ENCODE measurements at regions not wholly inside any gene's neighbourhood (a gene's known extent, or its start where the extent isn't known, plus 50 kb on each side); places are given as distances from the start of the nearest gene placed in this dataset.
"Not testable (repeated sequence)": the region's sequence is repeated elsewhere in the genome, so short reads cannot be mapped to it uniquely, and the experiment has no call there.

DNA sequence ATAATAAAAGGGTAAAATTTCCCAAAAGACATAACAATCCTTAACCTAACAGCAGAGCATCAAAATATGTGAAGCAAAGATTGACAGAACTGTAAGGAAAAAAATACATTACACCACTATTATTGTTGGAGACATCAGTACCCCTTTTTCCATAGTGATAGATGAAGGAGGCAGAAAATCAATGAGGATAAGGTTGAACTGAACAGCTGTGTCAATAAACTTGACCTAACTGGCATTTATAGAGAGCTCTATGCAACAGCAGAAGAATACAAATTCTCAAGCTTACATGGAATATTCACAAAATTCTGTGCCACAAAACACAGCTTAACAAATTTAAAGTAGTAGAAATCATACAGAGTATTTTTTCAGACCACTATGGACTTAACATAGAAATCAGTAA is 195.0 kb upstream of the ELAC2 start:
- DNase-seq (ENCODE audit: low spot score) = no peak

- no peak for DNase-seq (ENCODE audit: low spot score)
Measured at GRCh38 chr17:13209081-13209480, 191.3 kb upstream of the ELAC2 start.

DNA sequence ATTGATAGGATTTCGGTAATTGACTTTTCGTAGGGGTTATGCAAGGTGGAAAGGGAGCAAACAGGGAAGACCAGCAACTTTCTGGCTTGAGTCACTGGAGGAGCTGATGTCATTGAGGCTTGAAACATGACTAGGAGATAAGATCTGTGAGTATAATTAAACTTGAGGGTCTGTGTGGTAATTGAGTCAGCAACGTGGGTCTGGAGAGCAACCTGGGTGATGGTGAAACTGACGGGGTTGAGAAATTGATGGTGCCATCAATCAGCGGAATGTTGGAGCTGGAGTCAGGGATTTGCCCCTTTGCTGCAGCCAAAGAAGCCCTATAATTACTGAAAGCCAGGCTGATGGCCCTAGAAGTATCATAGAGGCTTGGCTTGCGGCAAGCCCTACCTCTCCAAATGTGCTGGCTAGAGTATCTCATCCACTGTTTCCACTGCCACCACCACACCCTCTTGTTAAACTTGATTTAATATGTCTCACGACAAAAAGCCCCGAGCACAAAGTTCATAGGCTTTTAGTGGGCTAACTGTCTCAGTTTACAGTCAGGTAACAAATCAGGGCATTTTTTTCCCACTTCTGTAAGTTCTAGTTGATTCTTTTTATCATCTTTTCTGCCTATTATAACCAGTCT is 186.9 kb upstream of the ELAC2 start:
- no peak for DNase-seq (ENCODE audit: low spot score)

- no peak for DNase-seq (ENCODE audit: low spot score)
Measured at GRCh38 chr17:13202835-13203234, 185.0 kb upstream of the ELAC2 start.

GRCh38 chr17:13200671-13201070 is 182.8 kb upstream of the ELAC2 start:
- no peak for DNase-seq (ENCODE audit: low spot score)

DNA sequence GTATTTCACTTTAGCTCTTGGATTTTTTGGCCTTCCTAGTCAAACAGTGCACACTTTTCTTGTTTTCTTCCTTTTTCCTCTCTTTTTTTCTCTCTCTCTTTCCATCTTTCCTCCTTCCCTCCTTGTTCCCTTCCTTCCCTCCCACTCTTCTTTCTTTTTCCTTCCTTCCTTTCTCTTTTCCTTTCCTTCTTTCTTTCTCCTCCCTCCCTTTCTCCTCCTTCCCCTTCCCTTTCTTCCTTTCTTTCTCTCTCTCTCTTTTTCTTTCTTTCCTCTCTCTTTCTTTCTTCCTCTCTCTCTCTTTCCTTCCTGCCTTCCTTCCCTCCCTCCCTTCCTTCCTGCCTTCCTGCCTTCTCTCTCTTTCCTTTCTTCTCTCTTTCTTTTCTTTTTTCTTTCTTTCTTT is 181.6 kb upstream of the ELAC2 start:
- DNase-seq (ENCODE audit: low spot score) = no peak

DNA sequence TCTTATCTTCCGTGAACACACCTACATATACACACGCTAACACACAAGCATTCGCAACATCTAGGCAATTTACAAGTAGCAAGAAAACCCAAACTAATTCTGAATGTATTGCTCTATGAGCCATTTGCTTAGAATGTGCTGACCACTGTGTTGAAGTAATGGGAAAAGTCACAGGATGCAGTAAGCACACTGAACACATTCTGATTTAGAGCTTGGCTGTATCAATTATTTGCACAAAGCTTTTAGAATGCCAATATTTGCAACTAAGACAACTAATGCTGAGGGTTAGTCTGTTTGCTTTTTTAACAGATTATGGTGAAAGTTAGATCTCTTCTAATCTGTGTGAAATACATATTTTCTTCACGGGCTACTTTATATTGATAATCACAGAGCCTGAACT is 179.8 kb upstream of the ELAC2 start:
- DNase-seq (ENCODE audit: low spot score) = no peak

- DNase-seq (ENCODE audit: low spot score) = no peak
Measured at GRCh38 chr17:13194887-13195286, 177.1 kb upstream of the ELAC2 start.

DNA sequence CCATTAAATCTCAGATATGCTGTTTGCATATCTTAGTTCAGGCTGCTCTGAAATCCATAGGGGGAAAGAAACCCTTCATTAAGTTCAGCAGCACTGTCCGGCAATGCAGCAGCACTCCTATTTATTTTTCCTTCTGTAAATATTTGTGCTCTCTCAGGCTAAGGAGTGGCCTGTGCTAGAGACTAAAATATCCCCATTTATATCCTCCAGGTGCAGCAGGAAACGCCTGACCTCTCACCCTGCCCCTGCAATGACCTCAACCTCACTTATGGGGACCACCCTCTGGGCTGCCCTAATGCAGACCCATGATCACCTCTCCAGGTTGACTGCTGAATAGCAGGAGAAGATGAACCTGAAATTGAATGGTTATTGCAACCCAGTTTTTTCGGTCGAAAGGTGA is 165.0 kb upstream of the ELAC2 start:
- DNase-seq (ENCODE audit: low spot score) = no peak

DNA sequence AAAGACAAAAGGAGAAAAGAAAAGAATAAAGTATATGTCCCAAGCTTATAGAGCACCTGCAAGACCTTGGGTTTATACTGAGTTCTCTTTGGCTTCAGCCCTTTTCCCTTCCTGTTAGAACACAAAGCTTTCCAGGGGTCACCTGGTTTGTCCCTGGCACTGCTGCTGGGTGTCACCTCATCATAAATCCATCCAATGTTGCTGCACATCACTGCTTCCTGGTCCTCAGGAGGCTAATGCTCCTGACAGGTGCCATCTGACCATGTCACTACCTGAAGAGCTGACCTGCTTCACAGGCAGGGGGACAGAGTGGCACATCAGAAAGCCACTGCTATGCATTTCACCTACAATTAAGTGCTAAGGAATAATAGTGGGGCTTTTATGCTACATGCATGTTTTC is 164.6 kb upstream of the ELAC2 start:
- DNase-seq (ENCODE audit: low spot score) = no peak

GRCh38 chr17:13181683-13182082 is 163.9 kb upstream of the ELAC2 start:
- no peak for DNase-seq (ENCODE audit: low spot score)

DNA sequence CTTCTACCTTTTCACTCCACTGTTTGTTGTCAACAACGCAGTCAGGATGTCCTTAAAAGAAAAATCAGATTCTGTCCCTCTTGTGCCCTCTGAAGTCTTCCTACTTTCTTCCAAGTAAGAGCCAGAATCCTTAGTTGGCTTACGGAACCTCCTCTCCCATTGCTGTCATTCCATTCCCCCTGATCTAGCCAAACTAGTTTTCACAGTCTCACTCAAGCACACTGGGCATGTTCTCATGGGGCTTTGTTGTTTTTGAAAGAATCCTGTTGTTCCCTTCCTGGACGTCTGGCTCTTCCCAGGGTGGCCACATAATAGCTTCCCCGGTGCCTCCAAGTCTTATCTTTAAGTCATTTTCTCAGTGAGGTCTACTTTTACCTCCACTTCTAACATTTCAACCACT is 158.6 kb upstream of the ELAC2 start:
- DNase-seq (ENCODE audit: low spot score) = no peak

DNA sequence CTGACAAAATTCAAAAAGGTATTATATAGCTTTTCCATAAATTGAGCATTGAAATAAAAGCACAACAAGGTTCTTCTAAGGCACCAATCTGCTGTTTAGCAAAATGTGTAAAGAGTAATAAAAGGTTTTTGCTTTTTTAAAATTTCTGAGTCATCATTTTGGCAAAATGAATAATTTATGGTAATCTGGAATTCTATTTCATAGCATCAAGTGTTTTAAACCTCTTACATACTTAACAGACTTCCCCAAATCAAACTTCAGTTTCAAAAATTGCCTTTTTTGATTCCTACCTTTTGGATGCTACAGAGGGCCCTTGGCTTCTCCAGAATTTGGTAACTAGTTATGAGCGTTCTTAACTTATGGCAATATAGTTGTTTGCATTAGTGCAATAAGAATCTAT is 154.0 kb upstream of the ELAC2 start:
- no peak for DNase-seq (ENCODE audit: low spot score)

DNA sequence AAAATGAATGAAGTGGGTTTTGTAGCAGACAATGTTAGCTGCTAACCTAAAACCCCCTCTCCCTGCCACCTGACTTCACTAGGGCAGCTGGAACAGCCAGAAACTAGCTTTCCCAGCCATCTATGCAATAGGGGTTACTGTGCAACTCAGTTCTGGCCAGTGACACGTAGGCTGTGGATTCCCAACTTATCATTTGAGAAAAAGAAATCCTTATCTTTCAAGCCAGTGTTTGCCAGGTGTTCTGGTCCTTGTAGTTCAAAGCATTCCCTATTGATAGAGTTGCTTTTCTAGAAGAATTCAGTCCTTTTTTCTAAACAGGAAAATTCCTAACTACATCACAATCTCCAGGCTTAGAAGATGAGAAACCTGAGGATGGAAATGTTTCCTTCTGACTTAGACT is 144.5 kb upstream of the ELAC2 start:
- no peak for DNase-seq (ENCODE audit: low spot score)

- no peak for DNase-seq (ENCODE audit: low spot score)
Measured at GRCh38 chr17:13160790-13161189, 143.0 kb upstream of the ELAC2 start.

DNA sequence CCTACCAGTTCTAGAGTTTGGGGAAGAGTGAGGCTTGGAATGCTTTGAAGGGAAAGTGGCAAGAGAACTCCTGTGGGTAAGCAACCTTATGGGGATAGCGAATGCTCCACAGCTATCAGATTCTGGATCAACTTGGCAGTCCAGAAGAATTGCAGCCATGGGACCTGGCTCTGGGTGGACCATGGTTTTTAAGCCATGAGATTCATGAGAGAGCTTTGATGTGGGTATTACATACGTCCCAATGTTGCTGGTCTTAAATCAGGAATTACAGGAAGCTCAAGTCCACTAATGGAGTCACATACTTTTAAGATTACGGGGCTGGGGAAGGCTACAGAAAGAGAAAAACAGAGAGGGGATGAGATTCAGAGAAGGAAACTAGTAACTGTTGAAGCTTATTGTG is 142.5 kb upstream of the ELAC2 start:
- no peak for DNase-seq (ENCODE audit: low spot score)

- DNase-seq (ENCODE audit: low spot score) = peak; percentile 46
Measured at GRCh38 chr17:13158494-13159240, 140.8 kb upstream of the ELAC2 start.

- no peak for DNase-seq (ENCODE audit: low spot score)
Measured at GRCh38 chr17:13157656-13158055, 139.8 kb upstream of the ELAC2 start.

DNA sequence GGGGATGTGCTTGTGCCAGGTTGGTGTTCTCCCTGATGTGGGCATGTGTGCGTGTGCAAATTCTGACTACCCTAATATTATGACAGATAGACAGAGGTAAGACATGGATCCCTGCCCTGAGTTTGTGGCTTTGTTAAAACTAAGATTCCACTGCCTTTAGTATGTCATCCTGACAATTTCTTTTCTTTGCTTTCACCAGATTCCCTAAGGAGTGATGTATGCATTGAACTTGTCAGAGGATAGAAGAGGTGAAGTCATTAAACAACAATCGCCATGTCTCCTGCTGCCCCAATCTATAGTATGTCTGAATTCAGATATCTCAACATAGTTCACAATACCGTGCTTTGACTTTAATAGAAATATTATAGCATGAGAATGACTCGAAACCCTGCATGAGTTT is 137.1 kb upstream of the ELAC2 start:
- no peak for DNase-seq (ENCODE audit: low spot score)

DNA sequence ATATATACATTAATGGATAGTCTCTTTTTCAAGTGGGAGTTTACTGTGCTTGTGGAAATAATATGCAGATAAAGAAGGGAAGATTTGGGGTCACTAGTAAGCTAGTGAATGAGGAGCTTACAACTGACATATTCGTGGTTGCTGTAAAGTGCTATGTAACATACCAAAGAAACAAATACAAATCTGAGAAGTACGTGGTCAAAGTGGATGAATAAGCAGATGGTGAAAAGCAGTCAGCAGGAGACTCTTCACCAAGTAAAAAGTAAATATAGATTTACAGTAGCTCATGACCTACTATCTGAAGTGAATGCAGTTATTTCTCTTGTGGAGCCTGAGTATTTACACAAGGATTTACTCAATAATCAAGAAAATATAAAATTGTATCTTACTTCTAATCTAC is 136.6 kb upstream of the ELAC2 start:
- DNase-seq (ENCODE audit: low spot score) = peak; percentile 16

GRCh38 chr17:13153036-13153435 is 135.2 kb upstream of the ELAC2 start:
- DNase-seq (ENCODE audit: low spot score) = peak; percentile 30

- no peak for DNase-seq (ENCODE audit: low spot score)
Measured at GRCh38 chr17:13152501-13152900, 134.7 kb upstream of the ELAC2 start.

DNA sequence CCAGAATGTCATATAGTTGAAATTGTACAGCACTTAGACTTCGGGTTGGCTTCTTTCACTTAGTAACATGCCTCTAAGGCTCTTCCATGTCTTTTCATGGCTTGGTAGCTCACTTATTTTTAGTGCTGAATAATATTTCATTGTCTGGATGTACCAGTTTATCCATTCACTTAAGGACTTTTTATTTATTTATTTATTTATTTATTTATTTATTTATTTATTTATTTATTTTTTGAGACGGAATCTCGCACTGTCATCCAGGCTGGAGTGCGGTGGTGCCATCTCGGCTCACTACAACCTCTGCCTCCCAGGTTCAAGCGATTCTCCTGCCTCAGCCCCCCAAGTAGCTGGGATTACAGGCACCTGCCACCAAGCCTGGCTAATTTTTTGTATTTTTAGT is 132.9 kb upstream of the ELAC2 start:
- DNase-seq (ENCODE audit: low spot score) = not testable (repeated sequence)

DNA sequence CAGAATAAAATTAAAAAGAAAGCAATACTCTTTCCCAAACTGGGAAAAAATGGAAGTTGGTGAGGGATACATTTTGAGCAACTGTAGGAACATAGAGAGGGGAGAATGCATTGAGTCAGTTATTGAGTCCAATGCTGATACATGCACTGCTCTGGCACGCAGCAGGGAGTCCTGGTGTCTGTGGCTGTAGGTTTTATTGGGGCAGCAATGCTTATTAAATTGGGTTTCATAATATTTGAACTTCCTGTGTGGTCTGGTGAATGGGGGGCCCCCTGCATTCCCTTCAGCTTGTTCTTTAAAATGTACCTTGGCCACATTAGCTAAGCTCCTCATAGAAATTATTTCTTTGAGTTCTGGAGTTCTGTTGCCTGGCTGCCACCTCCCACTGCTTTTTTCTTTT is 125.2 kb upstream of the ELAC2 start:
- DNase-seq (ENCODE audit: low spot score) = no peak
